GM19328 (cell line): ENCODE measurements at regions not wholly inside any gene's neighbourhood (a gene's known extent, or its start where the extent isn't known, plus 50 kb on each side); places are given as distances from the start of the nearest gene placed in this dataset.

Experiments used
- ATAC-seq: cut with Tn5 transposase; IDR thresholded peaks from one replicate; pipeline ENCODE4 v1.9.1; 2021; ENCODE audit warnings: mild to moderate bottlenecking, moderate library complexity; ENCODE audit not compliant: unreplicated experiment

GRCh38 chr3:81938681-81939080 is 177.2 kb upstream of the GBE1 start:
- no peak for ATAC-seq

GRCh38 chr3:81936817-81937216 is 175.4 kb upstream of the GBE1 start:
- ATAC-seq: no peak

- no peak for ATAC-seq
These were observed 171.2 kb upstream of the GBE1 start for GRCh38 chr3:81932681-81933080.

- ATAC-seq: no peak
These were observed 170.1 kb upstream of the GBE1 start for GRCh38 chr3:81931265-81932251.

GRCh38 chr3:81929697-81930096 is 168.3 kb upstream of the GBE1 start:
- no peak for ATAC-seq

- no peak for ATAC-seq
These were observed 166.4 kb upstream of the GBE1 start for GRCh38 chr3:81927811-81928210.

- no peak for ATAC-seq
These were observed 163.9 kb upstream of the GBE1 start for GRCh38 chr3:81925385-81925784.

GRCh38 chr3:81923038-81923437 is 161.6 kb upstream of the GBE1 start:
- no peak for ATAC-seq

GRCh38 chr3:81922404-81922803 is 161.0 kb upstream of the GBE1 start:
- no peak for ATAC-seq

- ATAC-seq: no peak
These were observed 159.4 kb upstream of the GBE1 start for GRCh38 chr3:81920816-81921215.

GRCh38 chr3:81916890-81917289 is 155.4 kb upstream of the GBE1 start:
- no peak for ATAC-seq

- ATAC-seq: no peak
These were observed 152.6 kb upstream of the GBE1 start for GRCh38 chr3:81913886-81914663.

- no peak for ATAC-seq
These were observed 149.8 kb upstream of the GBE1 start for GRCh38 chr3:81911221-81911620.

- no peak for ATAC-seq
These were observed 148.9 kb upstream of the GBE1 start for GRCh38 chr3:81910244-81910852.

GRCh38 chr3:81909796-81910195 is 148.4 kb upstream of the GBE1 start:
- no peak for ATAC-seq

- ATAC-seq: no peak
These were observed 147.1 kb upstream of the GBE1 start for GRCh38 chr3:81908561-81908960.

- no peak for ATAC-seq
These were observed 136.9 kb upstream of the GBE1 start for GRCh38 chr3:81898336-81898735.

GRCh38 chr3:81894598-81894997 is 133.2 kb upstream of the GBE1 start:
- ATAC-seq: no peak

GRCh38 chr3:81891055-81891895 is 129.8 kb upstream of the GBE1 start:
- no peak for ATAC-seq

- no peak for ATAC-seq
These were observed 127.6 kb upstream of the GBE1 start for GRCh38 chr3:81888914-81889557.
